Astrocyte of the spinal cord (primary cell): ENCODE measurements at regions not wholly inside any gene's neighbourhood (a gene's known extent, or its start where the extent isn't known, plus 50 kb on each side); places are given as distances from the start of the nearest gene placed in this dataset.

Source experiments
- DNase-seq: peaks from one replicate; pipeline ENCODE4 v3.0.0; 2011; ENCODE audit warnings: low read depth, low spot score
- H3K4me3 ChIP-seq: 2 replicates; pipeline ENCODE4 v1.5.1; 2011; ENCODE audit warnings: low read depth, mild to moderate bottlenecking, low read length, moderate library complexity
- CTCF ChIP-seq: IDR thresholded peaks from 2 replicates; pipeline ENCODE4 v1.5.1; 2012; ENCODE audit warnings: low read depth, mild to moderate bottlenecking, low read length, inconsistent platforms
- in situ Hi-C: cut with HindIII; loops from 2 replicates; pipeline ENCODE4 v1.10.0; 2017; ENCODE audit warnings: low sequenced_read_pairs

DNA sequence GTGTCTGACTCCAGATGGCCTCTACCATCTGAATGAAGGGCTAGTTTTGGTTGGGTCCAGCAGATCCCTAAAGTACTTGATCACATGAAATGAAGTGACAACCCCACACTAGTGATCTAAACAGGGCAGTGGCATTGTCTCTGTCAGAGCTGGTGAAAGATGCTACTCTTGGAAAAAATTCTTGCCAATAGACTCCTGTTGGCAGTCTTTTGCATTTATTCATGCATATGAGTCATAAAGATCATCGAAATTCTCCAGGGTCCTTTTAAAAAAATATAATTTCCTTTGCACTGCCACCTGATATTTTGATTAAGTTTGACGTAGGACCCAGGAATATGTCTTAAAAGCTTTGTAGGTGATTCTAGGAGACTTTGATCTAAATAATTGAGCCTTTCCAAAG lies 135.1 kb upstream of the ELL2 start:
- TF ChIP-seq CTCF, result no peak
- in situ Hi-C loops, result no loop called here
- no peak overlapping the region for H3K4me3 ChIP-seq
- DNase-seq, result no peak

DNA sequence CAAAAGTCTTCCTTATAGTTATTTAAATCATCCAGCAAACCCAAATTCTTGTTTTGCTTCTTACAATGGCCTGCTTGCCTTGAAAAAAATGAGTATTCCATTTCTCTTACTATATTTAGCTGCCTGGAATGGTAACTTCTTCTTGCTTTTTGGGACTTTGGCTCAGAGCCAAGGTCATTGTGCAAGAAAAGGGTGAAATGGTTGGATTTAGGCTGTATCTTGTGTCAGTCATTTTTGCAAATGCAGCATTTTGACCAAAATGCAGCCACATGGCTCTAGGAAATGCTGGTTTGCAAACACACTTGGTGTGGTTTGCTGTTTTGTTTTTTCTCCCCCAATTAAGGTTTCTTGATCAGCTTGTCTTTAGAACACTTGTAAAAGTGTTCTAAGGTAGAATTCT lies 133.3 kb upstream of the ELL2 start:
- no peak for DNase-seq
- H3K4me3 ChIP-seq, result no peak overlapping the region
- in situ Hi-C loops, result no loop called here
- TF ChIP-seq CTCF, result no peak

DNA sequence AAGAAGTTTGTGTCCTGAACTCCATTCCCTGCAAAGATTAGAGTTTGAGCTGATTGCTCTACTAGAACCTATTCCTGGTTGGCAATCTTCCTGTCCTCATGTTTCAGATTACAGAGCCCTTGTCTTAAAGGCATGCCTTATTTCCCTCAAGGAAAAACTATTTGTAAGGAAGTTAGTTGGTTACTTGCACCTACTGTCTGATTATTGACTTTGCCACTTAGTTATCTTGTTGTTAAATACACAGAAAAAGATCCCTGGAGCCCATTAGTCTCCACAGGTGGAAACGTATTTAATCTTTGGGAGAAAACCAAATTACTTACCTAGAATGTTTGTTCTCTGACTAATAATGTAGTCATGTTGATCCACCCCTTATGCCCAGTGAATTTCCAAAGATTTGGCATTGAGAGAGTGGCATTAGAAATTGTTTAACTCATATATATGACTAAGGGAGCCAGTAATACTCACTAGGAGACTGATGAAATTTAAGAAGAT lies 132.3 kb upstream of the ELL2 start:
- in situ Hi-C loops, result no loop called here
- no peak for TF ChIP-seq CTCF
- H3K4me3 ChIP-seq, result no peak overlapping the region
- DNase-seq, result peak; percentile 37

DNA sequence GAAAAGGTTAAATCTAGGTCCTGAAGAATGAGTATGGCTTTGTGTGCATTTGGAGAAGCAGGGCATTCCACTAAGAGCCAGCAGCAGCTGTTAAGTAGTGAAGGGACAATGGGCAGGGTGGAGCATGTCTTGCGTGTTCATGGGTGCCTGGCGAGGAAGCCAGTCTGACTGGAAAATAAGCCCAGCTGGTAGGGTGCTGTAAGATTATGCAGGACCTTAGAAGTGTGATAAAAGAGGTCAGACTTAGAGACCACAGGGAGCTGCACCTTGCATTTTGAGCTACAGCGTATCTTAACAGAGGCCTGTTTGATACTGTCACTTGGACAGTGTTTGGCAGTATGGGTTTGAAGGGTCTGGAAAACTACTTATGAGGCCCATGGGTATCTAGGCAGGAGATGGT lies 131.7 kb upstream of the ELL2 start:
- no peak for TF ChIP-seq CTCF
- DNase-seq, result no peak
- H3K4me3 ChIP-seq, result no peak overlapping the region
- in situ Hi-C loops, result no loop called here

DNA sequence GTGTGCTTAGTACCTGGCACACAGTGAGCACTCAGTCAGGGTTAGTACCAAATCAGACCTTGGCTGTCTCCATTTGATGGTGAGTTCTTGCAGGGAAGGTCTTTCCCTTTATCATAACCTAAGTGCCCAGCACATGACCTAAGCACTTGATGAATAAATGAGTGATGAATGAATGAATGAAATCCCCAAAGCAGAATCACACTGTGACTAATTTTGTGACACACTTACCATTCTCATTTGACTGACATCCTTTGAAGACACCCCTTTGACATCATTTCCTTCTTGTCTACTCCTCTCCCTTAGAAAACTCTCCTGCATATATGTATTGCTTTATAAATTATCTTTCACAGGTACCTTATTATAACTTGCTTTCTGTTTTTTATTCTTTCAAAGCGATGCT lies 130.2 kb upstream of the ELL2 start:
- TF ChIP-seq CTCF, result no peak
- H3K4me3 ChIP-seq, result no peak overlapping the region
- in situ Hi-C loops, result no loop called here
- DNase-seq, result no peak

GRCh38 chr5:96090215-96090614 lies 128.6 kb upstream of the ELL2 start:
- no peak for TF ChIP-seq CTCF
- in situ Hi-C loops, result no loop called here
- DNase-seq, result no peak
- H3K4me3 ChIP-seq, result no peak overlapping the region
